Liver (tissue), 3 donors: ENCODE measurements at regions not wholly inside any gene's neighbourhood (a gene's known extent, or its start where the extent isn't known, plus 50 kb on each side); places are given as distances from the start of the nearest gene placed in this dataset.

Experiments
- CTCF ChIP-seq: fragments of 150-350 bp; IDR thresholded peaks from 2 replicates; pipeline ENCODE4 v1.5.1; 2017; ENCODE audit warnings: improper control_type of control experiment, low read depth, low read length; ENCODE audit not compliant: missing input control
- EGR1 ChIP-seq, 2 donors: IDR thresholded peaks; 2 replicates each; pipeline ENCODE4 v1.6.1; 2016 to 2018; ENCODE audit warnings: antibody characterized with exemption in 2 of 2, low read depth in 2 of 2
- FOXA1 ChIP-seq: IDR thresholded peaks from 2 replicates; pipeline ENCODE4 v1.6.1; 2016; ENCODE audit warnings: antibody characterized with exemption
- GABPA ChIP-seq, 2 donors: IDR thresholded peaks in 1 of 2; conservative IDR thresholded peaks in 1 of 2; 2 replicates each; pipeline ENCODE4 v1.6.1; 2016; ENCODE audit warnings: antibody characterized with exemption in 2 of 2, mild to moderate bottlenecking in 1 of 2, moderate library complexity in 1 of 2
- HNF4A ChIP-seq, 2 donors: conservative IDR thresholded peaks; 2 replicates each; pipeline ENCODE4 v1.6.1; 2016; ENCODE audit warnings: antibody characterized with exemption in 2 of 2, mild to moderate bottlenecking in 2 of 2
- MAX ChIP-seq: IDR thresholded peaks from 2 replicates; pipeline ENCODE4 v1.6.1; 2016; ENCODE audit warnings: antibody characterized with exemption
- REST ChIP-seq: IDR thresholded peaks from 2 replicates; pipeline ENCODE4 v1.6.1; 2016; ENCODE audit warnings: antibody characterized with exemption, mild to moderate bottlenecking
- SP1 ChIP-seq: IDR thresholded peaks from 2 replicates; pipeline ENCODE4 v1.6.1; 2018; ENCODE audit warnings: antibody characterized with exemption, mild to moderate bottlenecking
- TAF1 ChIP-seq: conservative IDR thresholded peaks from 2 replicates; pipeline ENCODE4 v1.6.1; 2016; ENCODE audit warnings: antibody characterized with exemption, mild to moderate bottlenecking
- YY1 ChIP-seq: IDR thresholded peaks from 2 replicates; pipeline ENCODE4 v1.6.1; 2016; ENCODE audit warnings: antibody characterized with exemption, mild to moderate bottlenecking
- ZBTB33 ChIP-seq: IDR thresholded peaks from 2 replicates; pipeline ENCODE4 v1.6.1; 2016; ENCODE audit warnings: antibody characterized with exemption
- donor health status: healthy.
- donor health status: healthy.

- TF ChIP-seq CTCF (no peak), MAX (no peak), FOXA1 (no peak), YY1 (no peak), REST (no peak), EGR1 (IDR thresholded peaks at IDR 0.05; ENCODE audit: low read depth in 2 of 2) (no peak), SP1 (no peak), TAF1 (no peak), ZBTB33 (no peak), GABPA (IDR thresholded peaks at IDR 0.05 in 1 of 2, conservative IDR thresholded peaks at IDR 0.05 in 1 of 2) (no peak), HNF4A (conservative IDR thresholded peaks at IDR 0.05) (no peak)
Observed at GRCh38 chr2:195509551-195509950, 147.5 kb upstream of the SLC39A10 start.
